CD8-positive, alpha-beta memory T cell (primary cell): ENCODE measurements at regions not wholly inside any gene's neighbourhood (a gene's known extent, or its start where the extent isn't known, plus 50 kb on each side); places are given as distances from the start of the nearest gene placed in this dataset.

Experiments
- CTCF ChIA-PET: fragments of 350-600 bp; sonication (Branson Sonifier 250); formaldehyde crosslinking; loops from one replicate; lab custom pipeline; 2021; ENCODE audit warnings: antibody characterized with exemption; lab: Charles Lee
- POLR2A ChIA-PET: fragments of 350-600 bp; sonication (Branson Sonifier 250); formaldehyde crosslinking; loops from one replicate; lab custom pipeline; 2021; ENCODE audit warnings: antibody characterized with exemption; lab: Charles Lee
- DNase-seq, 5 donors: peaks; one replicate each; pipeline versions ENCODE4 v3.0.0 to v3.0.0-alpha.2; 2020 to 2022; ENCODE audit warnings: mixed read lengths in 1 of 5
- H3K27ac ChIP-seq: one replicate; pipeline ENCODE4 v1.7.0; 2013; ENCODE audit warnings: low read depth, mild to moderate bottlenecking, low read length, moderate library complexity
- H3K27me3 ChIP-seq: 2 replicates; pipeline ENCODE4 v1.7.0; 2013; ENCODE audit warnings: low read length, mild to moderate bottlenecking; ENCODE audit not compliant: insufficient read depth, poor library complexity, severe bottlenecking
- H3K36me3 ChIP-seq: 2 replicates; pipeline ENCODE4 v1.7.0; 2013; ENCODE audit warnings: mild to moderate bottlenecking, low read length, moderate library complexity; ENCODE audit not compliant: insufficient read depth
- H3K4me1 ChIP-seq: 2 replicates; pipeline ENCODE4 v1.7.0; 2013; ENCODE audit warnings: mild to moderate bottlenecking, low read length, moderate library complexity; ENCODE audit not compliant: insufficient read depth
- H3K4me3 ChIP-seq: 2 replicates; pipeline ENCODE4 v1.7.0; 2013; ENCODE audit warnings: mild to moderate bottlenecking, low read length
- H3K9me3 ChIP-seq: 2 replicates; pipeline ENCODE4 v1.7.0; 2013; ENCODE audit warnings: mild to moderate bottlenecking, low read length
- H3K27ac Mint-ChIP-seq, 8 donors: one replicate each; pipeline ENCODE4 v1.8.0; 2020 to 2021; ENCODE audit warnings: mixed read lengths in 8 of 8, mild to moderate bottlenecking in 6 of 8, inconsistent platforms in 3 of 8, moderate library complexity in 3 of 8
- H3K27me3 Mint-ChIP-seq, 2 donors: one replicate each; pipeline ENCODE4 v1.8.0; 2020 to 2021; ENCODE audit warnings: mixed read lengths in 2 of 2, mild to moderate bottlenecking in 1 of 2, moderate library complexity in 1 of 2
- H3K36me3 Mint-ChIP-seq, 3 donors: one replicate each; pipeline ENCODE4 v1.8.0; 2020 to 2021; ENCODE audit warnings: mixed read lengths in 3 of 3, inconsistent platforms in 1 of 3, mild to moderate bottlenecking in 1 of 3
- H3K4me1 Mint-ChIP-seq, 3 donors: one replicate each; pipeline ENCODE4 v1.8.0; 2020 to 2021; ENCODE audit warnings: mixed read lengths in 3 of 3, inconsistent platforms in 1 of 3, mild to moderate bottlenecking in 1 of 3
- H3K4me3 Mint-ChIP-seq, 7 donors: one replicate each; pipeline ENCODE4 v1.8.0; 2020 to 2021; ENCODE audit warnings: mixed read lengths in 7 of 7, mild to moderate bottlenecking in 6 of 7, moderate library complexity in 4 of 7, inconsistent platforms in 2 of 7
- H3K9me3 Mint-ChIP-seq, 5 donors: one replicate each; pipeline ENCODE4 v1.8.0; 2020 to 2022; ENCODE audit warnings: mixed read lengths in 5 of 5, mild to moderate bottlenecking in 3 of 5, moderate library complexity in 2 of 5, inconsistent platforms in 1 of 5

GRCh38 chr1:57966751-57967406 lies 543.0 kb upstream of the DAB1 start:
- Mint-ChIP-seq H3K27me3 (no peaks in the 10 kb centered on the region), H3K27ac (no peak overlapping the region), H3K36me3 (peaks cover 0 to 1% (median 0%) of the 10 kb centered on the region in 3 donors), H3K4me1 (no peaks in the 10 kb centered on the region), H3K4me3 (no peak overlapping the region), H3K9me3 (no peaks in the 10 kb centered on the region)
- POLR2A ChIA-PET, result no interaction called here
- CTCF ChIA-PET, result no interaction called here
- Histone ChIP-seq H3K9me3 (no peaks in the 10 kb centered on the region), H3K27ac (no peak overlapping the region), H3K36me3 (no peaks in the 10 kb centered on the region), H3K27me3 (no peaks in the 10 kb centered on the region), H3K4me1 (no peaks in the 10 kb centered on the region), H3K4me3 (no peak overlapping the region)
- no peak for DNase-seq

DNA sequence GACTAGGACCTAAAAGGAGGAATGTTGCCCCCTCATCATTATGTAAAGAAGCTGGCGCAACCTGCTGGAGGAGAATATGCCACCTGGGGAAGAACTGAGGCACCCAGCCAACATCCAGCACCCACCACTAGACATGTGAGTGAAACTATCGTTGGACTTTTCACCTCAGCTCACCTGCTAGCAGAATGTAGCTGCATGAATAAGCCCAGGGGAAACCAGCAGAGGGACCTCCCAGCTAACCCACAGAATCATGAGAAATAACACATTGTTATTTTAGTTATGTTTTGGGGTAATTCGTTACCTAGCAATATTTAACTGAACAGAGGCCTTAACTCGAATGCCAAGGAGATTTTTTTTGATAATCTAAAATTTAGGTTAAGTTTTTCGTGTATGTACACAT lies 542.5 kb upstream of the DAB1 start:
- H3K4me1 ChIP-seq, result no peaks in the 10 kb centered on the region
- H3K36me3 Mint-ChIP-seq, result peaks cover 0 to 1% (median 0%) of the 10 kb centered on the region in 3 donors
- H3K9me3 Mint-ChIP-seq, result no peaks in the 10 kb centered on the region
- no peaks in the 10 kb centered on the region for H3K4me1 Mint-ChIP-seq
- peaks cover 0 to under 1% of the 10 kb centered on the region in 2 donors for H3K27me3 Mint-ChIP-seq
- H3K27ac Mint-ChIP-seq, result no peak overlapping the region
- H3K27ac ChIP-seq, result no peak overlapping the region
- H3K27me3 ChIP-seq, result no peaks in the 10 kb centered on the region
- no peak overlapping the region for H3K4me3 Mint-ChIP-seq
- POLR2A ChIA-PET, result no interaction called here
- DNase-seq, result no peak
- CTCF ChIA-PET, result no interaction called here
- H3K36me3 ChIP-seq, result no peaks in the 10 kb centered on the region
- H3K9me3 ChIP-seq, result no peaks in the 10 kb centered on the region
- no peak overlapping the region for H3K4me3 ChIP-seq

DNA sequence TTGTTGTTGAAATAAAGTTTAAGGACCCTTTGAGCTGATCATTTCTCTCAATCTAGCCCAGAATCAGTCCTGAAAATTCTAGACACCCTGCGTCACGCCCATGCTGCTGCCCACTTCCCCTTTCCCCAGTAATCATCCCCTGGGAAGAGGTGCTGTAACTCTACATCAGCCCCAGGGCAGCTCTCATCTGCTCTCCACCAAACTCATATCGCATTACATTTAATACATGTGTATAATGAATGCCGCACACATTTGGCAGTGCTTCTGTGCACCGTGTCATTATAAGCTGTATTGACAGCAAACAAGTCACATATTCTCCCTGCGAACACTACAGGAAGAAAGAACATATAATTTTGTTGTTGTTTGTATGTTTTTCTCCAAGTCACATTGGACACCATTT lies 539.7 kb upstream of the DAB1 start:
- Histone ChIP-seq H3K4me3 (no peak overlapping the region), H3K27me3 (no peaks in the 10 kb centered on the region), H3K4me1 (no peaks in the 10 kb centered on the region), H3K9me3 (no peaks in the 10 kb centered on the region), H3K27ac (no peak overlapping the region), H3K36me3 (no peaks in the 10 kb centered on the region)
- H3K4me3 Mint-ChIP-seq, result no peak overlapping the region
- CTCF ChIA-PET, result no interaction called here
- no peak for DNase-seq
- H3K9me3 Mint-ChIP-seq, result no peaks in the 10 kb centered on the region
- no peaks in the 10 kb centered on the region for H3K4me1 Mint-ChIP-seq
- POLR2A ChIA-PET, result no interaction called here
- H3K36me3 Mint-ChIP-seq, result no peaks in the 10 kb centered on the region
- H3K27ac Mint-ChIP-seq, result no peak overlapping the region
- peaks cover 0 to 2% of the 10 kb centered on the region in 2 donors for H3K27me3 Mint-ChIP-seq

DNA sequence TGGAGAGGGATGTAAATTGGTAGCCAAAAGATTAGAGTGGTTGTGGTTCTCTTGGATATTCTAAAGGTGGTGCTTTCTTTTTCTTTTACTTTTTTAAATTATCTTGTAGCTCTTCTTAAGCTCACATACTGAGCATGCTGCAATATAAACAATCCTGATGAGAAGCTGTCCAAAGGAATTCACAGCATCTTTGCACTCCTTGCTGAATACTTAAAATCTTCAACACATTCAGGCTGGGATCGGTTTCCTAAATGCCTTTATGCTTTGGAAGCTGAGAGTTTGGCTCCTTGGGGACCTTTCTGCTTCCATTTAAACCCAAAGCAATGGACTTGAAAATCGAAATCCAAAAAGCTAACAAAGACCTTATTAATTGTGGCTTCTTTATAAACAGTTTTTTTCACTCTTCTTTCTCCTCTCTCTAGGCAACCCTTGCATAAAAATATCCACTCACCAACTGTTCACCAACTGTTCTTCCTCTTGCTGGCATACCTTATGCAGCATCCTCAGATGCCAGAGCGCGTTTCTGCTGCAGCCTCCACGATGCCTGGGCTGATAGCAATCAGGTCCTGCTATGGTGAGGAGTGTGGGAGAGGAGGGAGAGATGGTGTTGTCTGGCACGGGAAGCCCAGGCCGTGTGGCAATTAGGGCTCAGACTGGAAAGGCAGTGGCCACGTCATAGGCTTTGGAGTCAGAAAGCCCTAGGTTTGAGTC lies 535.8 kb upstream of the DAB1 start:
- no peak overlapping the region for H3K4me3 Mint-ChIP-seq
- no peaks in the 10 kb centered on the region for H3K36me3 ChIP-seq
- no peaks in the 10 kb centered on the region for H3K9me3 ChIP-seq
- H3K4me1 Mint-ChIP-seq, result no peaks in the 10 kb centered on the region
- H3K27me3 Mint-ChIP-seq, result peaks cover 0 to 2% of the 10 kb centered on the region in 2 donors
- H3K4me3 ChIP-seq, result no peak overlapping the region
- ChIA-PET POLR2A (no interaction called here), CTCF (no interaction called here)
- no peaks in the 10 kb centered on the region for H3K4me1 ChIP-seq
- no peak overlapping the region for H3K27ac Mint-ChIP-seq
- no peak for DNase-seq
- H3K27me3 ChIP-seq, result no peaks in the 10 kb centered on the region
- H3K36me3 Mint-ChIP-seq, result no peaks in the 10 kb centered on the region
- no peak overlapping the region for H3K27ac ChIP-seq
- H3K9me3 Mint-ChIP-seq, result no peaks in the 10 kb centered on the region

DNA sequence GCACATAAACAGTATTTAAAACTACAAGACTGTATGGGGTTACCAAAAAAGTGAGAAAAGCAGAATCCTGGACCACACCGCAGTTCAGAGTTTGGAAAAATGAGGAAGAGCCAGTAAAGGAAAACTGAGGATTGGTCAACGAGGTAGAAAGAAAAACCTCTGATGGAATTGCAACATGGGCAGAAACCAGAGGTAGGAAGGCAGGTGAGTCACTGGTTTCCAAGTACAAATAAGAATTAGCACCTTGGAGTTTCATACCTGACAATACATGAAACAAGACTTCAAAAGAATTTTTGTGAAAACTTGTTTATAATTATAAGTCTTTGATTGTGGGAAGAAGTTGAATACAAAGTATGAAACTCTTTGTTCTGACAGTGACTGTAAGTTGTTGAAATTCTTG lies 533.7 kb upstream of the DAB1 start:
- Histone ChIP-seq H3K4me1 (no peaks in the 10 kb centered on the region), H3K27me3 (no peaks in the 10 kb centered on the region), H3K36me3 (no peaks in the 10 kb centered on the region), H3K9me3 (no peaks in the 10 kb centered on the region), H3K4me3 (no peak overlapping the region), H3K27ac (no peak overlapping the region)
- Mint-ChIP-seq H3K36me3 (no peaks in the 10 kb centered on the region), H3K27me3 (peaks cover 0 to 2% of the 10 kb centered on the region in 2 donors), H3K4me1 (no peaks in the 10 kb centered on the region), H3K4me3 (no peak overlapping the region), H3K27ac (no peak overlapping the region), H3K9me3 (no peaks in the 10 kb centered on the region)
- DNase-seq, result no peak
- ChIA-PET POLR2A (no interaction called here), CTCF (no interaction called here)

DNA sequence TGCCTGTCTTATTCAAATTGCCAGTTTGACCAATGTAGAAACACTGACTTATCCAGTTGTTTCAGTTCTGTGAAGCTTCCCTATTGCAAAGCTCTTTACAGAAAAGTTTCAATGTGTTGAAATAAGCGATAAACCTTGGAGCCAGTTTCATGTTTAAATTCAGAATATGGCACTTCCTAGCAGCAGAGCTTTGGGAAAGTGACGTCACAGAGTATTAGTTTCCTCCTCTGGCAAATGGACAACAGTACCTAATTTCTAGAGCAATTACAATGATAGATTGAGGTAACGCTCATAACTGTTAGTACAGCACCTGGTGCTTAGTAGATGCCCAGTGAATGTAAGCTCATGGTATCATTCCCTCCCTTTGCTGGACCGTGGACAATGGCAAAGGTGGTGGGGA lies 527.5 kb upstream of the DAB1 start:
- Histone ChIP-seq H3K9me3 (no peaks in the 10 kb centered on the region), H3K36me3 (no peaks in the 10 kb centered on the region), H3K4me3 (no peak overlapping the region), H3K27me3 (no peaks in the 10 kb centered on the region), H3K27ac (no peak overlapping the region), H3K4me1 (no peaks in the 10 kb centered on the region)
- Mint-ChIP-seq H3K36me3 (no peaks in the 10 kb centered on the region), H3K27ac (no peak overlapping the region), H3K27me3 (no peaks in the 10 kb centered on the region), H3K4me3 (no peak overlapping the region), H3K9me3 (peaks cover 0 to 2% (median 0%) of the 10 kb centered on the region in 5 donors), H3K4me1 (no peaks in the 10 kb centered on the region)
- no peak for DNase-seq
- ChIA-PET CTCF (no interaction called here), POLR2A (no interaction called here)

GRCh38 chr1:57949168-57949567 lies 525.3 kb upstream of the DAB1 start:
- H3K36me3 ChIP-seq, result no peaks in the 10 kb centered on the region
- POLR2A ChIA-PET, result interaction anchor here (0.7 kb wide), 1 partner anchor 9 kb away, joined by 3 read pairs; no protein-coding TSS in a partner anchor
- Mint-ChIP-seq H3K27ac (no peak overlapping the region), H3K4me3 (no peak overlapping the region), H3K27me3 (peaks cover 0 to 1% of the 10 kb centered on the region in 2 donors), H3K9me3 (peaks cover 0 to 2% (median 0%) of the 10 kb centered on the region in 5 donors), H3K36me3 (no peaks in the 10 kb centered on the region), H3K4me1 (no peaks in the 10 kb centered on the region)
- H3K4me1 ChIP-seq, result no peaks in the 10 kb centered on the region
- H3K27me3 ChIP-seq, result no peaks in the 10 kb centered on the region
- no peaks in the 10 kb centered on the region for H3K9me3 ChIP-seq
- no peak for DNase-seq
- CTCF ChIA-PET, result no interaction called here
- H3K27ac ChIP-seq, result no peak overlapping the region
- H3K4me3 ChIP-seq, result no peak overlapping the region

GRCh38 chr1:57947471-57947870 lies 523.6 kb upstream of the DAB1 start:
- Histone ChIP-seq H3K4me3 (no peak overlapping the region), H3K4me1 (no peaks in the 10 kb centered on the region), H3K27me3 (no peaks in the 10 kb centered on the region), H3K27ac (no peak overlapping the region), H3K36me3 (no peaks in the 10 kb centered on the region), H3K9me3 (no peaks in the 10 kb centered on the region)
- peaks cover 0 to 2% (median 0%) of the 10 kb centered on the region in 5 donors for H3K9me3 Mint-ChIP-seq
- no peaks in the 10 kb centered on the region for H3K36me3 Mint-ChIP-seq
- H3K27ac Mint-ChIP-seq, result no peak overlapping the region
- DNase-seq, result no peak
- no peak overlapping the region for H3K4me3 Mint-ChIP-seq
- H3K27me3 Mint-ChIP-seq, result peaks cover 0 to 1% of the 10 kb centered on the region in 2 donors
- POLR2A ChIA-PET, result no interaction called here
- H3K4me1 Mint-ChIP-seq, result no peaks in the 10 kb centered on the region
- CTCF ChIA-PET, result no interaction called here
